ENCODE measurements at regions not wholly inside any gene's neighbourhood (a gene's known extent, or its start where the extent isn't known, plus 50 kb on each side); places are given as distances from the start of the nearest gene placed in this dataset.

GRCh38 chr12:14259481-14260010 is 105.9 kb upstream of the ATF7IP start:
- TF ChIP-seq EZH2 (IDR thresholded peaks at IDR 0.05; ENCODE audit: insufficient read depth, low read length) (no peak), CTCF (IDR thresholded peaks at IDR 0.05; ENCODE audit: insufficient read depth, low read depth, low read length) (no peak)
- no peaks in the 10 kb centered on the region for H3K27me3 ChIP-seq (ENCODE audit: insufficient read depth, low read length)
- no peaks in the 10 kb centered on the region for H3K79me2 ChIP-seq (ENCODE audit: insufficient read depth, low read length)
- DNase-seq (ENCODE audit: low read depth) (no peak), FAIRE-seq (no peak)
- H3K4me3 ChIP-seq (ENCODE audit: insufficient read depth, low read depth, low read length) = no peak overlapping the region
- H3K36me3 Mint-ChIP-seq (ENCODE audit: low read depth, unreplicated experiment) = peaks cover 4% of the 10 kb centered on the region
- peak overlapping the region; percentile 74 for H3K27ac ChIP-seq (ENCODE audit: low read depth, low read length)
- no peaks in the 10 kb centered on the region for H3K36me3 ChIP-seq (ENCODE audit: insufficient read depth, low read length)
- H3K4me2 ChIP-seq (ENCODE audit: low read length) = peak overlapping the region; percentile 69
- peaks cover 32% of the 10 kb centered on the region for H3K9me3 Mint-ChIP-seq (ENCODE audit: unreplicated experiment)
- peaks cover 53% of the 10 kb centered on the region for H3K4me1 Mint-ChIP-seq (ENCODE audit: low read depth, unreplicated experiment)
- H3K4me1 ChIP-seq (ENCODE audit: insufficient read depth, low read length) = peaks cover 32% of the 10 kb centered on the region
- H3K9me3 ChIP-seq (ENCODE audit: insufficient read depth, low read depth, low read length) = peaks cover 3% of the 10 kb centered on the region
- no peaks in the 10 kb centered on the region for H3K27me3 Mint-ChIP-seq (ENCODE audit: low read depth, unreplicated experiment)
- H2AFZ ChIP-seq (ENCODE audit: low read depth, low read length) = no peak overlapping the region
- no peaks in the 10 kb centered on the region for H4K20me1 ChIP-seq (ENCODE audit: insufficient read depth, low read length)
- H3K4me3 Mint-ChIP-seq (ENCODE audit: unreplicated experiment) = peak overlapping the region; percentile 45
- H3K9ac ChIP-seq (ENCODE audit: low read length) = no peak overlapping the region
- H3K27ac Mint-ChIP-seq (ENCODE audit: unreplicated experiment) = peak overlapping the region; percentile 96

DNA sequence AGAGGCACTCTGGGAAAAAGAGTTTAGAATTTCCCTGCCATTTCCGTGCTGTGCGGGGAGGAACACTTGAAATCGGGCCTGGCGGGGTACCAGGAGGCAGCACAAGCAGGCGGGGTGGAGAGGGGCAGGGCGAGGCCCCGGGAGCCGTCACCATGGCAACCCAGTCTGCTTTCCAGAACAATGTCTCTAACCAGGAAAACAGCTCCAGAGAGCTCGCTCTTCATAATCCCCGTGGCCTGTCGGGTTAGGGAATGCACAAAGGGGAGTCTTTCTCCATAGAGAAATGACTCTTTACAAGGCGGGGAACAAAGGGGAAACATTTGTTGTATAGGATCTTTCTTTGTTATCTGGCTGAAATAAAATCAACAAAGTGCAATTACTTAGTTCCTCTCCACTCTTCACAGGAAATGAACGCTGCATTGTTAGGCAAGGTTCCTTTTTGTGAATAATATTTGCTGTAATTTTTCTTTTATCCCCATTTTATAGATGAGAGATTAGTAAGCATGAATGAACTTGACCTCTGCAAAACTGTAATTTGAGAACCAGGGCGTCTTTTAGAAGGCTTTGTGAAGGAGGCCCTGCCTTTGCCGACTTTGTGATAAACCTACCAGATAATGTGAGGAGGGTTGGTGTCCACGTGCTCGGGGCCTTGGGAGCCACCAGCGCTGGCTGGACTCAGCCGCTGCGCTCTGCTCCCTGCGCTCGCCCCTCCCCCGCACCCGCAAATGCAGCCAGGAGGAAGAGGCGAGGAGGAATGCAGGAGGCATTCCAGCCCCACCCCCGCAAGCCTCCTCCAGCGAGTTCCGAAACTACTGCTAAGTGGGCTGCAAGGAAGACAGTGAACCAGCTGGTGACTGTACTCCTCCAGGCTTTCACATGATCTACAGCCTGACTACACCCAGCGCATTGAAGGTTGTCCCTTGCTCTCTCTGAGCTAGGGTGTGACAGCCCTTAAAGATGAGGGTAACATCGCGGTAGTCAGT is 105.2 kb upstream of the ATF7IP start:
- DNase-seq (ENCODE audit: low read depth) (peak; percentile 96), FAIRE-seq (no peak)
- Histone ChIP-seq H3K4me2 (ENCODE audit: low read length) (peak overlapping the region; percentile 69), H2AFZ (ENCODE audit: low read depth, low read length) (peak overlapping the region; percentile 76), H3K27ac (ENCODE audit: low read depth, low read length) (peak overlapping the region; percentile 74), H3K79me2 (ENCODE audit: insufficient read depth, low read length) (no peaks in the 10 kb centered on the region), H3K4me3 (ENCODE audit: insufficient read depth, low read depth, low read length) (peak overlapping the region; percentile 24), H3K27me3 (ENCODE audit: insufficient read depth, low read length) (no peaks in the 10 kb centered on the region), H4K20me1 (ENCODE audit: insufficient read depth, low read length) (no peaks in the 10 kb centered on the region), H3K9ac (ENCODE audit: low read length) (peak overlapping the region; percentile 69), H3K4me1 (ENCODE audit: insufficient read depth, low read length) (peaks cover 32% of the 10 kb centered on the region), H3K9me3 (ENCODE audit: insufficient read depth, low read depth, low read length) (peaks cover 3% of the 10 kb centered on the region), H3K36me3 (ENCODE audit: insufficient read depth, low read length) (no peaks in the 10 kb centered on the region)
- peaks cover 37% of the 10 kb centered on the region for H3K9me3 Mint-ChIP-seq (ENCODE audit: unreplicated experiment)
- no peaks in the 10 kb centered on the region for H3K27me3 Mint-ChIP-seq (ENCODE audit: low read depth, unreplicated experiment)
- H3K36me3 Mint-ChIP-seq (ENCODE audit: low read depth, unreplicated experiment) = peaks cover 4% of the 10 kb centered on the region
- peaks cover 53% of the 10 kb centered on the region for H3K4me1 Mint-ChIP-seq (ENCODE audit: low read depth, unreplicated experiment)
- TF ChIP-seq CTCF (IDR thresholded peaks at IDR 0.05; ENCODE audit: insufficient read depth, low read depth, low read length) = no peak
- TF ChIP-seq EZH2 (IDR thresholded peaks at IDR 0.05; ENCODE audit: insufficient read depth, low read length) = no peak
- peak overlapping the region; percentile 96 for H3K27ac Mint-ChIP-seq (ENCODE audit: unreplicated experiment)
- peak overlapping the region; percentile 61 for H3K4me3 Mint-ChIP-seq (ENCODE audit: unreplicated experiment)
